IPS-NIHi7 (cell line): ENCODE measurements at regions not wholly inside any gene's neighbourhood (a gene's known extent, or its start where the extent isn't known, plus 50 kb on each side); places are given as distances from the start of the nearest gene placed in this dataset.

Source experiments
- DNase-seq: peaks from one replicate; pipeline ENCODE4 v3.0.0; 2012; ENCODE audit warnings: mixed read lengths; ENCODE audit errors: extremely low spot score

GRCh38 chr13:80400164-80400864, 59.4 kb upstream of the SPRY2 start:
- no peak for DNase-seq

- no peak for DNase-seq
Observed at GRCh38 chr13:80399340-80400163, 58.6 kb upstream of the SPRY2 start.
